GM19397 (cell line): ENCODE measurements at regions not wholly inside any gene's neighbourhood (a gene's known extent, or its start where the extent isn't known, plus 50 kb on each side); places are given as distances from the start of the nearest gene placed in this dataset.

ENCODE experiments used
- ATAC-seq: cut with Tn5 transposase; IDR thresholded peaks from one replicate; pipeline ENCODE4 v1.9.1; 2021; ENCODE audit warnings: mild to moderate bottlenecking, moderate library complexity; ENCODE audit not compliant: unreplicated experiment

- no peak for ATAC-seq
These were observed 364.3 kb downstream of the RNF144A start for GRCh38 chr2:7281231-7282201.

- no peak for ATAC-seq
These were observed 368.9 kb downstream of the RNF144A start for GRCh38 chr2:7286120-7286519.

GRCh38 chr2:7288484-7288883, 371.3 kb downstream of the RNF144A start:
- no peak for ATAC-seq

- no peak for ATAC-seq
These were observed 372.5 kb downstream of the RNF144A start for GRCh38 chr2:7289697-7290096.

- no peak for ATAC-seq
These were observed 375.0 kb downstream of the RNF144A start for GRCh38 chr2:7292154-7292691.

GRCh38 chr2:7309582-7309981, 392.4 kb downstream of the RNF144A start:
- no peak for ATAC-seq

- no peak for ATAC-seq
These were observed 407.5 kb downstream of the RNF144A start for GRCh38 chr2:7324706-7325105.

- ATAC-seq: no peak
These were observed 408.0 kb downstream of the RNF144A start for GRCh38 chr2:7325186-7325585.

GRCh38 chr2:7329465-7329864, 412.3 kb downstream of the RNF144A start:
- ATAC-seq: no peak

GRCh38 chr2:7333189-7333765, 416.1 kb downstream of the RNF144A start:
- ATAC-seq: no peak

- ATAC-seq: no peak
These were observed 416.8 kb downstream of the RNF144A start for GRCh38 chr2:7333960-7334493.

- ATAC-seq: no peak
These were observed 421.7 kb downstream of the RNF144A start for GRCh38 chr2:7338961-7339360.

GRCh38 chr2:7346336-7346735, 429.1 kb downstream of the RNF144A start:
- no peak for ATAC-seq

- no peak for ATAC-seq
These were observed 431.5 kb downstream of the RNF144A start for GRCh38 chr2:7348761-7349160.

- ATAC-seq: no peak
These were observed 435.0 kb downstream of the RNF144A start for GRCh38 chr2:7352191-7352590.

GRCh38 chr2:7353571-7353970, 436.4 kb downstream of the RNF144A start:
- no peak for ATAC-seq

- no peak for ATAC-seq
These were observed 438.6 kb downstream of the RNF144A start for GRCh38 chr2:7355781-7356180.

- ATAC-seq: no peak
These were observed 439.8 kb downstream of the RNF144A start for GRCh38 chr2:7356909-7357584.

GRCh38 chr2:7357993-7358392, 440.8 kb downstream of the RNF144A start:
- no peak for ATAC-seq

- no peak for ATAC-seq
These were observed 441.7 kb downstream of the RNF144A start for GRCh38 chr2:7358865-7359447.

- no peak for ATAC-seq
These were observed 446.7 kb downstream of the RNF144A start for GRCh38 chr2:7363906-7364305.
